Activated CD8-positive, alpha-beta T cell treated with anti-CD3 and anti-CD28 coated beads for 36 hours (primary cell): ENCODE measurements at regions not wholly inside any gene's neighbourhood (a gene's known extent, or its start where the extent isn't known, plus 50 kb on each side); places are given as distances from the start of the nearest gene placed in this dataset.

Source experiments
- ATAC-seq: fragments of 200-7000 bp; cut with Tn5 transposase; one replicate; pipeline ENCODE4 v1.10.0; 2021; ENCODE audit warnings: mild to moderate bottlenecking, moderate library complexity
- CTCF ChIA-PET: fragments of 350-600 bp; sonication (Branson Sonifier 250); formaldehyde crosslinking; loops from one replicate; lab custom pipeline; 2021; ENCODE audit warnings: antibody characterized with exemption; lab: Charles Lee
- POLR2A ChIA-PET: fragments of 350-600 bp; sonication (Branson Sonifier 250); formaldehyde crosslinking; loops from one replicate; lab custom pipeline; 2021; ENCODE audit warnings: antibody characterized with exemption; lab: Charles Lee
- DNase-seq: peaks from one replicate; pipeline ENCODE4 v3.0.0-alpha.2; 2020
- H3K27ac Mint-ChIP-seq: one replicate; pipeline ENCODE4 v1.8.0; 2021; ENCODE audit warnings: mild to moderate bottlenecking, mixed read lengths
- H3K27me3 Mint-ChIP-seq: one replicate; pipeline ENCODE4 v1.8.0; 2021; ENCODE audit warnings: mixed read lengths
- H3K36me3 Mint-ChIP-seq: one replicate; pipeline ENCODE4 v1.8.0; 2021; ENCODE audit warnings: low read depth, mixed read lengths
- H3K4me1 Mint-ChIP-seq: one replicate; pipeline ENCODE4 v1.8.0; 2021; ENCODE audit warnings: low read depth, mixed read lengths
- H3K4me3 Mint-ChIP-seq: one replicate; pipeline ENCODE4 v1.8.0; 2021; ENCODE audit warnings: mild to moderate bottlenecking, moderate library complexity, mixed read lengths
- H3K9me3 Mint-ChIP-seq: one replicate; pipeline ENCODE4 v1.8.0; 2021; ENCODE audit warnings: mixed read lengths
- intact Hi-C: fragments of 100-400 bp; cut with micrococcal nuclease; formaldehyde crosslinking; loops from one replicate; pipeline ENCODE4 v1.10.0; 2022
- TF ChIP-seq, protein P1 (sequence below): fragments of 200-600 bp; IDR thresholded peaks from one replicate; pipeline ENCODE4 v1.8.0; 2022; ENCODE audit warnings: antibody characterized with exemption, mild to moderate bottlenecking

DNA sequence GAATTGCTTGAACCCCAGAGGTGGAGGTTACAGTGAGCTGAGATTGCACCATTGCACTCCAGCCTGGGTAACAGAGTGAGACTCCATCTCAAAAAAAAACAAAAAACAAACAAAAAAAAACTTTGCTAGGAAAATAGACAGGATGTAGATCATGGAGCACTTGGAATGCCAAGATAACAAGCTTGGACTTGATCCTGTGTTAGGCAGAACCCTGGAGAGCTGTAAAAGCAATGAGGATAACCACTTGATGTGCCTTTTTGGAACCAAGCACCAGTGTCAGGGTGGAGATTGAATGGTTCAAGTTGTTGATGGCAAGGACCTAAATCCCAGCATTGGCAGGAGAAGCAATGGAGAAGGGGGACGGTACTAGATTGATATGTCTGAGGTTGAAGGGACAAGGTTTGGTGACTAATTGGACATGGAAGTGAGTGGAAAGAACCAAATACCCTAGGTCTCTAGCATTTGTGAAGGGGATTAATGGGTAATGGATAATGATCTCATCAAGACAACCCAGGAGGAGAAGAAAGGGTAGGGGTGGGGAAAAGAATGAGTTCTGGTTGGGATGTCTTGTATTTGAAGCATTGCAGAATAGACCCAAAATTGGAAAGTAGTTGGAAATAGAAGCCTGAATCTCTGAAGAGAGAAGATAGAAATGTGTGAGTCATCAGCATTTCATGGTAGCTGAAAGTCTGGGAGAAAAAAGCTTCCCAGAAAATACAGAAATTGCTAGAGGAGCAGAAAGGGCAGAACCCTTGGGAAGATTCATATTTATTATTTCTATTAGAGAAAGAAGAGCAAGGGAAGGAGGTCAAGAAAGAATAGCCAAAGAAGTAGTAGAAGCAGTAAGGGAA is 176.7 kb downstream of the NUAK1 start:
- ATAC-seq, result no peak
- H3K4me3 Mint-ChIP-seq, result no peak overlapping the region
- TF ChIP-seq, protein P1, sequence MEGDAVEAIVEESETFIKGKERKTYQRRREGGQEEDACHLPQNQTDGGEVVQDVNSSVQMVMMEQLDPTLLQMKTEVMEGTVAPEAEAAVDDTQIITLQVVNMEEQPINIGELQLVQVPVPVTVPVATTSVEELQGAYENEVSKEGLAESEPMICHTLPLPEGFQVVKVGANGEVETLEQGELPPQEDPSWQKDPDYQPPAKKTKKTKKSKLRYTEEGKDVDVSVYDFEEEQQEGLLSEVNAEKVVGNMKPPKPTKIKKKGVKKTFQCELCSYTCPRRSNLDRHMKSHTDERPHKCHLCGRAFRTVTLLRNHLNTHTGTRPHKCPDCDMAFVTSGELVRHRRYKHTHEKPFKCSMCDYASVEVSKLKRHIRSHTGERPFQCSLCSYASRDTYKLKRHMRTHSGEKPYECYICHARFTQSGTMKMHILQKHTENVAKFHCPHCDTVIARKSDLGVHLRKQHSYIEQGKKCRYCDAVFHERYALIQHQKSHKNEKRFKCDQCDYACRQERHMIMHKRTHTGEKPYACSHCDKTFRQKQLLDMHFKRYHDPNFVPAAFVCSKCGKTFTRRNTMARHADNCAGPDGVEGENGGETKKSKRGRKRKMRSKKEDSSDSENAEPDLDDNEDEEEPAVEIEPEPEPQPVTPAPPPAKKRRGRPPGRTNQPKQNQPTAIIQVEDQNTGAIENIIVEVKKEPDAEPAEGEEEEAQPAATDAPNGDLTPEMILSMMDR, result no peak
- H3K9me3 Mint-ChIP-seq, result no peaks in the 10 kb centered on the region
- DNase-seq, result no peak
- H3K4me1 Mint-ChIP-seq, result no peaks in the 10 kb centered on the region
- H3K27ac Mint-ChIP-seq, result no peak overlapping the region
- H3K27me3 Mint-ChIP-seq, result no peaks in the 10 kb centered on the region
- ChIA-PET POLR2A (interaction anchor here (0.6 kb wide), 1 partner anchor 17 kb away, joined by 3 read pairs; no protein-coding TSS in a partner anchor), CTCF (no interaction called here)
- H3K36me3 Mint-ChIP-seq, result no peaks in the 10 kb centered on the region
- intact Hi-C loops, result no loop called here

DNA sequence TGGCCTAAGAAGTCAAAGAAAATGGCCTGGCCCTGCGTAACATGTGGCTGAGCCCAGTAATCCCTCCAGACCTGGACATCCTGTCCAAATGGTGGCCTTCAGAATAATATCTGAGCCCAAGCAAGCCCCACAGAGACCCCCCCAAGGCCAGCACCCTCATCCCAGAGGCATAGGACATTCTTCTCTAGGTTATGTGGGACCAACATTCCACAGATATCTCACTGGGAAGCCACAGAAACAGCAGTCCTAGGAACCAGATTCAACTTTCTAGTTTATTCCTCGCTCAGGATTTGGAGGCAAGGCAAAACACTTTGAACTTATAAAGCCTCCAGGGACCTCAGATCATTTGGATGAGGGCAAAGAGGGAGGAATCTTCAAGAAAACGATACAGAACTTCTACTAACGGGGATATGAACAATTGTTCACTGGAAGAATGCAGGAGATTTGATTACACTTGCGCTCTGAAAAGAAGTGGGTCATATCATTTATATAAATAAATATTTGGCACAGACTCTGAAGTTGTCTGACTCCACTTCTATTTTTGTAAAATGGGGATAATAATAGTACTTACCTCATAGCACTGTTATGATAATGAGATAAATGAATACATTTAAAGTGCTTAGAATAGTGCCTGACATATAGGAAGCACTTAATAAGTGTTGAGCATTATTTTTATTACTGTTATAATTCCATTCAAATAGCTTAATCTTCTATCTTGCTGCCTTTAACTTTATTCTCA is 171.5 kb downstream of the NUAK1 start:
- DNase-seq (no peak), ATAC-seq (no peak)
- Mint-ChIP-seq H3K27me3 (no peaks in the 10 kb centered on the region), H3K9me3 (no peaks in the 10 kb centered on the region), H3K36me3 (no peaks in the 10 kb centered on the region), H3K27ac (no peak overlapping the region), H3K4me1 (no peaks in the 10 kb centered on the region), H3K4me3 (no peak overlapping the region)
- TF ChIP-seq, protein P1, result no peak
- intact Hi-C loops, result no loop called here
- ChIA-PET CTCF (no interaction called here), POLR2A (no interaction called here)

DNA sequence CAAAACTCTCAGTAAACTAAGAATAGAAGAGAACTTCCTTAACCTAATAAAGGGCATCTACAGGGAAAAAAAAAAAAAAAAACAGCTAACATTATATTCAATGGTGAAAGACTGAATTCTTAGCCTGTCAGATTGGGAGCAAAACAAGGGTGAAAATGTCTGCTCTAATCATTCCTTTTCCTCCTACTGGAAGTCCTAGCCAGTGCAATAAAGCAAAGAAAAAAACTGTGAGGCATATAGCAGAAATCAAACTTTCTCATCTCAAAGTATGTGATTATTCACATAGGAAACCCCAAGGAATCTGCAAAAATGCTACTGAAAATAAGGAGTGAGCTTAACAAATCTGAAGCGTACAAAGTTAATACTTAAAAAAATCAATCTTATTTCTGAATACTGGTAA is 170.7 kb downstream of the NUAK1 start:
- Mint-ChIP-seq H3K9me3 (no peaks in the 10 kb centered on the region), H3K4me3 (no peak overlapping the region), H3K27me3 (no peaks in the 10 kb centered on the region), H3K4me1 (no peaks in the 10 kb centered on the region), H3K27ac (no peak overlapping the region), H3K36me3 (no peaks in the 10 kb centered on the region)
- intact Hi-C loops, result no loop called here
- CTCF ChIA-PET, result interaction anchor here (0.6 kb wide), 1 partner anchor 1767 kb away, joined by 3 read pairs; no protein-coding TSS in a partner anchor
- POLR2A ChIA-PET, result no interaction called here
- DNase-seq, result no peak
- no peak for ATAC-seq
- TF ChIP-seq, protein P1, result no peak

DNA sequence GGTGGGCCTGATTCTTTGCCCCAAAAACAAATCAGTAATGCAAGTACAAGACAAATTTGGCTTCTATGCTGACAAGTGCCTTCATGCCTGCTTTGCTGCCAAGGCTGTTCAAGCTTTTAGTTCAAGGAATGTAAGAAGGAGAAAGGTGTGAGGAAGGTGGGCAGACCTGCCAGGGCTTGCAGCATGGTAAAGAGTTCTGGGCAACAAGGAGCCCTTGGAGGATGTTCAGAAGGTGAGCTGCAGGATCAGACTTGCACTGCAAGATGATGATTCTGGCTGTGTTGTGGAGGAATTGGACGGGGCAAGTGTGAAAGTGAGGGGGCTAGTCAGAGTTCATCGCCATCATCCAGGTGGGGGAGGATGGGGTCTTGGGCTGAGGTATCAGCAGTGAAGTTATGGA is 167.9 kb downstream of the NUAK1 start:
- Mint-ChIP-seq H3K27me3 (no peaks in the 10 kb centered on the region), H3K9me3 (no peaks in the 10 kb centered on the region), H3K4me1 (no peaks in the 10 kb centered on the region), H3K4me3 (no peak overlapping the region), H3K36me3 (no peaks in the 10 kb centered on the region), H3K27ac (no peak overlapping the region)
- ChIA-PET POLR2A (no interaction called here), CTCF (no interaction called here)
- DNase-seq (no peak), ATAC-seq (no peak)
- TF ChIP-seq, protein P1, result no peak
- intact Hi-C loops, result no loop called here

DNA sequence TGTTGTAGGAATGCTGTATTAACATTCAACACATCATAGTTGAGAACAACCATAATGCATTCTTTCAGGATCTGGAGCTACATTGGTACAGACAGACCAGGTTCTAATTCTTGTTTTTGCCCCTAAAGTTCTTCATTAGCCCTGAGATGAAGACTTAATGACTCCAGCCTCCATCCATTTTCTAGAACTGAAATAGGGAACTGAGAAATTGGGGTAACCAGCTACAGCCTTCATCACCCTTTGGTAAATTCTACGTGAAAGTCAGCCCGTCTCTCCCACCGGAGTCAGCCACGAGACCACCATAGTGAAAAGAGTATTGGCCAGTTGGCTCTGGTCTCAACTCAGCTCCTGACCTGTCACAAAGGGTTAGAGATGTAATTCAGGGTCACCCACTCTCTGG is 164.0 kb downstream of the NUAK1 start:
- no peaks in the 10 kb centered on the region for H3K36me3 Mint-ChIP-seq
- no peak overlapping the region for H3K27ac Mint-ChIP-seq
- H3K27me3 Mint-ChIP-seq, result peaks cover 3% of the 10 kb centered on the region
- intact Hi-C loops, result no loop called here
- TF ChIP-seq, protein P1, result no peak
- ChIA-PET POLR2A (no interaction called here), CTCF (no interaction called here)
- H3K4me3 Mint-ChIP-seq, result no peak overlapping the region
- ATAC-seq (no peak), DNase-seq (no peak)
- no peaks in the 10 kb centered on the region for H3K9me3 Mint-ChIP-seq
- no peaks in the 10 kb centered on the region for H3K4me1 Mint-ChIP-seq
